ENCODE measurements at regions not wholly inside any gene's neighbourhood (a gene's known extent, or its start where the extent isn't known, plus 50 kb on each side); places are given as distances from the start of the nearest gene placed in this dataset.

GRCh38 chr2:95734976-95735890 lies 143.4 kb downstream of the TRIM43 start:
- TF ChIP-seq CTCF (IDR thresholded peaks at IDR 0.05) (no peak), POLR2AphosphoS5 (IDR thresholded peaks at IDR 0.05) (no peak)

All from transverse colon (tissue), 4 donors.